Activated CD4-positive, alpha-beta T cell treated with anti-CD3 and anti-CD28 coated beads for 48 hours (primary cell): ENCODE measurements at regions not wholly inside any gene's neighbourhood (a gene's known extent, or its start where the extent isn't known, plus 50 kb on each side); places are given as distances from the start of the nearest gene placed in this dataset.

Source experiments
- DNase-seq: peaks from one replicate; pipeline ENCODE4 v3.0.0-alpha.2; 2020

DNA sequence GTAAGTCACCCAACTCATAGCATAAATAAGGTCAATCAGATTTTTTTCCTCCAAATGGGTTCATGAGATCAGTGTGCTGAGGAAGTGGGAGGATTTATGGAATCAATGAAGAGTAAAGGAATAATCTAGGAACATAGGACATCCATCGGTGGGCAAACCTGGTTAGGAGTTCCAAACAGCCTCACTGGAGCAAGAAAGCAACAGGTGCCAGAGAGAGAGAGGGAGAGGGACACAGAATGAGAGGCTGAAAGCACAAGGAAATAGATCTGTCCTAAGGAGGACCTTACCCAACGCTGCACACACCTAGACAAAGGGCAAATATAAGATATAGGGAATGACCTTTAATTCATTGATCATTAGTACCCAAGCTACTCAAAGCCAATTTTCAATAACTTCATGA is 119.5 kb upstream of the ANKRD1 start:
- no peak for DNase-seq

DNA sequence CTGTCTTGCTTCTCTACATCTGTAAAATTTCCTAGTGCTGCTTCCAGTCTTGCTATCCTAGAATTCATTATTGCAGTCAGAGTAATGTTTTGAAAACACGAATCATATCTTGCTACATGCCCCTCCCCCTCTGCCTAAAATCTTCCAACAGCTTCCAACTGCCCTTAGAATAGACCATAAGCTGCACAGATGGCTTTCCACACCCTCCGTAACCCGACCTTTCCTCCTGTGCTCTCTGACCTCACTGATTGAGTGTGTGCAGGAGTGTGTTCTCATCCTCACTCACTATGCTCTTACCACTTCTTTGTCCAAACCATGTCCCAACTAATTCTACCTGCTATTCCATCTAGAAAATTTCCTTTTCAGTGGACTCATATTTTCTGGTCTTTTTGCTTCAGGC is 121.2 kb upstream of the ANKRD1 start:
- DNase-seq = no peak

- no peak for DNase-seq
Measured at GRCh38 chr10:91043173-91043910, 122.5 kb upstream of the ANKRD1 start.

GRCh38 chr10:91046869-91047268 is 126.0 kb upstream of the ANKRD1 start:
- DNase-seq = no peak

GRCh38 chr10:91048380-91048779 is 127.5 kb upstream of the ANKRD1 start:
- no peak for DNase-seq

DNA sequence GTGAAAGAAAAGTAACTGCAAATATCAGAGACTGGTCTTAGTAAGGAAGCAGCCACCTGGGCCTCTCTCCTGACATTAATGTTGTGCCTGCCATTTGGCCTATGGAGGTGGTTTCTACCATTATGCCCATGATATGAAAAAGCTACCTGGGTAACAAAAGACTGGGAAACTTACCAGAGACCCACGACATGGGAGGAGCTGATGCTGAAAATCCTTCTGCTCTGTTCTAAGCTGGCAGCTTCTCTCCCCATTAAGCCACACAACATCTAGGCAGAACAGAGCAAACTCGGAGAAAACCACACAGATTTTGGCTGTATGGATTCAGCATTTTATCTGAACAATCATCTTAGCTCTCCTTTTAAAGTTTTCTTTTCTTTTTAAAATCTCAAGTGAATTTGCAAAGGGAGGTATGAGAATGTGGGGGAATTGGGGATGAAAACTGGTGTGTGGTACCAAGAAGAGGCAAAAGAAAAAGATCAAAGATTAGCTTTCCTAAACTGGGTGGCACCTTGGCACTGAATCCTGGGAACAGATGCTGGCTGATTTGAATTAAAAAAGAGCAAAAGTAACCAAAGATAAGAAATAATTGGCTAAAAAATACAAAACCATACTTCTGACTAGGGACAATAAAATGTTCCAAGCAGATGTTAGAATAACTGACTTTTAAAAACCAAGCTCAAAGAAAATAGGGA is 128.6 kb upstream of the ANKRD1 start:
- no peak for DNase-seq

DNA sequence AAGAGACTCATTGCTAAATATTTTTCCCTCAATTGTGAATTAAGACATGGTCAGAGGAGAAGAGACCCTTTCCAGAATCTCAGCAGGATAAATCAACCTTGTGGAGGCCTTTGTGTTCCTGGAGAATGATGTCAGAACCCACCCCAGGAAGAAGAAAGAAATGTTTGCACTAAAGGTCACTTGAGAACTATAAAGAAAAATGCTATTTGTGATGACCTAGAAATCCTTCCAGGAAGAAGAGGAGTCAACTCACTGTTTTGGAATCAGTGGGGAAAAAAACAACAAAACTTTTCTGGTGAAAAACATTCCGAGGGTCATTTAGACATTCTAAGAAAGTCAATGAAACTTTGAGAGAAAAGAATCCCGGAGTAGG is 129.1 kb upstream of the ANKRD1 start:
- DNase-seq = no peak

DNA sequence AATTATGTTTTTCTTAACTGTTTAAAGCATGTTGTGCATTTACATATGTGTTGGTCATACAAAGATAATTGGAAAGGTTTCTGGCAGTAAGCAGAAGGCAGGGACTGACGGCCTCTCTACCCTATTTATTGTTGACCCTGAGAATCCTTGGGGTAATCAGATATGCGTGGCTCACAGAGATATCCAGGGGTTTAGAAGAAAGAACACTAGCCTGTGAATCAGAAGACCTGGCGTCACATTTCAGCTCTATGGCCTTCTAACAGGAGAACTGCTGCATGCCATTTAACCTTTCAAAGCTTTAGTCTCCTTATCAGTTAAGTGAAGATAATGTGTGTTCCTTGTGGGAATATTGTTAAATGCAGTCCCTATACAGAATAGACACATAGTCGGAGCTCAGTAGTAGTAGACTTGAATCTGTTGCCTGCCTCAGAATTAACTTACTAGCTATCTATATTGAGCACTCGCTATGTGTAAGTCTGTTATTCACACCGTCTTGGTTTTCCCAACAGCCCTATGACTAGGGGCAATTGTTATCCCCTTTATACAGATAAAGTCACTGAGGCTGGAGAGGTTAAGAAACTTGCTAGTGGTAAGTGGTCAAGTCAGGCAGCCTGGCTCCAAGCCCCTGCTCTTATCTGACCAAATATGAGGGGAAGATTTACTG is 129.6 kb upstream of the ANKRD1 start:
- DNase-seq = no peak

- no peak for DNase-seq
Measured at GRCh38 chr10:91051829-91052228, 130.9 kb upstream of the ANKRD1 start.

- DNase-seq = no peak
Measured at GRCh38 chr10:91054325-91054724, 133.4 kb upstream of the ANKRD1 start.

DNA sequence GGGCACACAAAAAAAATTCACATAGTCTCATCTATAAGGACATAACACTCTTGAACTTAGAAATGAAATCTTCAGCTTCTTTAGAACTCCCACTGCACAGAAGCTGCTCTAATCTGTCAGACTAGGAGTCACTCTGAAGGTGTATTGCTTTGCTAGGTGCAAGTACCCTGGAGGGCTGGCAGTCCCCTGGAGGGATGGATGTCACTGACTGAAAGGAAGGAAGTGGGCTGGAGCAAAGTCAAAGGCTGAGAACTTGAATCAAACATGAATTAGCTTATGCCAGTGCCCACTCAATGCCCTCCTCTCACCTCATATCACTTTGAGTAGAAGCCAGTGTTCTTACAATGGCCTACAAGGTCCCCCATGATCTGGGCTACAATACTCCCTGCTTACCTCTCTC is 140.3 kb upstream of the ANKRD1 start:
- DNase-seq = no peak

GRCh38 chr10:91061608-91062007 is 140.7 kb upstream of the ANKRD1 start:
- no peak for DNase-seq

GRCh38 chr10:91062091-91062490 is 141.2 kb upstream of the ANKRD1 start:
- no peak for DNase-seq

DNA sequence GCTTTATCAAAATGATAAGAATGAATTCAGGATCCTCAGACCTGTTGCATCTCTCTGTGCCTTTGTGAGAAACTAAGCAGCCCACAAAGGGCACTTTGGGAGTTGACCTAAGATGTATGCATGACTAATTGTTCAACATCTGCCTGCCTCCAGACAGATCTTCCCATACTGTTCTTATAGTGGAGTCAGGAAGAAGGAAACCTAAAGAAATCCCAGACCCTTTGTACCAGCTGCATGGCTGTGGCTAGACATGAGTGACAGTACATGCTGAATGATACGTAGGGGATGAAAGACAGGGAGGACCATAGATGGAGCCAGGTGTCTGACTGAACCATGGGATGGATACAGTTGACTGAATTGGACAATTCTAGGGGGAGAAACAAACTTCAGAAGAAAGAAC is 148.7 kb upstream of the PCGF5 start:
- no peak for DNase-seq

GRCh38 chr10:91073286-91073979 is 147.0 kb upstream of the PCGF5 start:
- DNase-seq = no peak

- no peak for DNase-seq
Measured at GRCh38 chr10:91076991-91077548, 143.4 kb upstream of the PCGF5 start.

DNA sequence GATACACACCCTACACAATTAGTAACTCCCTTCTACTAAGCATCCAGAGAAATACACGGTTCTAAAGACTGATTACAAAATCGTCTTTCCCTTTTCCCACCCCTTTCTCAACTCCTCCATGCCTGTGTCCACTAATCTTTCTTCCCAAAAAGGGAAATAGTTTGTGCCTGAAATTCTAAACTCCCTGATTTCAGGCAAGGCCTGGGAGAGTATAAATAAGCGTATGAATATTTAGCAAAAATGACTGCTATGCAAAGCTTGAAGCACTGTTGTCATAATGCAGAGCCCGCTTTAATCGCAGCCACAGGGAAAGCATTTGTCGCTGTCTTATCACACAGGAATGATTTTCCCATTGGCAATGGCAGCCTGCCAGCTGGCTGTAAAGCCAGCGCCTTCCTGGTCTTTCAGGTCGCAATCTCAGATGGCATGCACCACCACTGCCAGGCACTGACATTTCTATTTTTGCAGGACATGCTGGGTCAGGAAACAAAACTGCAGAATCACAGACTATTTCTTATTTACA is 142.9 kb upstream of the PCGF5 start:
- no peak for DNase-seq

DNA sequence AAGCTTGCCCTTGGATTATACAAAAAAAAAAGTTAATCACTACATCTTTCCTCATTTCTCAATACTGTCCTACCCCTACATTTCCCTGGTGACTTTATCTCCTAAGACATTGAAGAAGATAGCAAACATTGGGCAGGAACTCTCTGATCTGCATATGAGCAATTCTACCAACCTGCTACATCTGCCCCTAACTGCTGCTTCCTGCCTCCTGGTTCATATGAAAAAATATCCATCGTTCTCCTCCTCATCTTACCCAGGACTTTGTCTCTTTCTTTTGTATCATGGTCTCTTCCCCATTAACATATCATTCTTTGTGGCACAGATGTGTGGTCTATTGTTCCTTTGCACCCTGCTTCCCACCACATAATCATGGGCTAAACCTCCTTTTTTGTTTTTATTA is 139.7 kb upstream of the PCGF5 start:
- DNase-seq = no peak

GRCh38 chr10:91082447-91082846 is 138.0 kb upstream of the PCGF5 start:
- no peak for DNase-seq

GRCh38 chr10:91088300-91089140 is 131.9 kb upstream of the PCGF5 start:
- DNase-seq = no peak

DNA sequence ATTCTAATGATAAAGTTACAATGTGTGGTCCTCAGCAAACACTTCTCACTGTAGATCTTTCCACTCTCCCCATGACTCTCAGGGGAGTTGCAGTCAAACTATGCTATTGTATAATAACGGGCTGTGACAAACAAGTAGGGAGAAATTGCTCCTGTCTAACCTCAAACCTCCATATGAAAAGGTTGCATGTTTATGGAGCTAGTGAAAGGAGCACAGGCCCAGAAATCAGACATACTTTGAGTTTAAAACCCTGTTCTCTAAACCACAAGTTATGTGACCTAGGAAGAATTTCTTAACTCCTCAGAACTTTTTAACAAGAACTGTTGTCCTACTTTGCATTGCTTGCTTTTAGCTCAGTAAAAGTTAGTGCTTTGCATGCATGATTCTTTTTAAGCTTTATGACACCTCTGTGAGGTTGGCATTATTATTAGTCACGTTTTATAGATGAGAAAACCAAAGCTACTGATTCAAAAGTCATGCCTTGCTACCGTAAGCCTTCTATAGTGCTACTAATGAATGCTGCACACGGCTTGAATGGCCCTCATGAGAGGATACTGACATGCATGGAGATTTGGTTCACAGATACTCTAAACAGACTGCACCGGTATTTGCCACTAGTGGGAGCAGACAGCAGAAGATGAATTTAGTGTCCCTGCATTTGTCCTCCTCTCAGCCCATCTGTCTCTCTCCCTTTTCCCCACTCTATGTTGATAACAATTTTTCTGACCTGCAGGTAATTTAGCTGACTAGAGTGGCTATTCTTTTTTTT is 129.5 kb upstream of the PCGF5 start:
- DNase-seq = no peak
